SW 1271 (cell line): ENCODE measurements at regions not wholly inside any gene's neighbourhood (a gene's known extent, or its start where the extent isn't known, plus 50 kb on each side); places are given as distances from the start of the nearest gene placed in this dataset.
"Not testable (repeated sequence)": the region's sequence is repeated elsewhere in the genome, so short reads cannot be mapped to it uniquely, and the experiment has no call there.

ENCODE experiments used
- DNase-seq, 2 experiments: peaks; one replicate each; lab custom pipeline; 2025; lab: John Stamatoyannopoulos, UW

GRCh38 chr11:87548797-87549196 lies 511.1 kb downstream of the TMEM135 start:
- DNase-seq: no peak

DNA sequence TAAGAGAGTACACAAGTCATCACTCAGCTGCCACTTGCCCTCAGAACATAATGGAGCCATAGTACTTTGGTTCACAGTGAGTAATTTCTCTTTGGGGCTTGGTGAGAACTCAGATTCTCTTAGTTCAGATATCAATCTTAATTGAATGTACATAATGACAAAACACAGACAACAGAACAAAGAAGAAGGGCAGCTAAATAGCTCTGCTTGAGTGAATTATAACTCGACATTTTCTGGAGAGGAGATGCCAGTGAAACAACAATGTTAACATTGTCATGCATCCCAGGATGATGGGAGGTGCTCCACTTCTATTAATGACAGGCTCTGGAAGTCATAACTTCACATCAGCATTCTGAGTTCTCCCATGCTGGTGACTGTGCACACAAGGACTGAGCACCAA lies 508.1 kb downstream of the TMEM135 start:
- DNase-seq: no peak

DNA sequence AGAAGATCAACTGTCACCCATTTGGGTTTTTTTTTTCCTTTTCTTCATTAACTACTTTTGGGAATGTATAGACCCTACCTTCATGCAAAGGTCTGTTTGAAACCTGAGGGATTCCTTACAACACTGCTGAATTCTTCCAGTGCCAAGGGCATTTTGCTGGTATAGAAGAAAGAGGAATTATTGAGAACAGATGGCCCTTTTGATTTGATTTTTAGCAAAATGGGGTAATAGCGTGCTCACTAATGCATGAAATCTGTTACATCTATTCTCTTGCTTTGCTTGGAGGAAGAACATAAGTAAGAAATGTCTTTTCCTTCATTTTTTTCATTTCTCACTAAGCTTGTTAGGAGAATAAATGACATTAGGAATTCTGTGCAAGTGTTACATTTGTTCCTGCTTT lies 501.9 kb downstream of the TMEM135 start:
- DNase-seq: no peak

DNA sequence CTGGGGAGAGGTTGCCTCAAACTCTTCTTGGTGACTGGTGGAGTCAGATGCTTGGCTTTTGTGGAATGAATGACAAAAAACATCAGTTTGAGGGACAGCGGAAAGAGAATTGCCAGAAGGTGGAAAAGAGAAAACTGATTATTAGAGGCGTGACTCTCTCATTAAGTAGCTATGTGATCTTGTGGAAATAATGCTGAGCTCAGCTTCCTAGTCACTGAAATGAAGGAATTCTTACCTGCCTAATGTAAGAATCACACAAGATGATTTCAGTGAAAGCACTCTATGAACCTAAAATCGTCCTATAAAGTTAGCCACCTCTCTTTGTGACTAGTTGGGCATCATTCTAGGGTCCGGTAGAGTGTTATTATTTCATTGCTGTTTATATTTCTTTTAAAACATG lies 498.8 kb downstream of the TMEM135 start:
- DNase-seq: no peak

DNA sequence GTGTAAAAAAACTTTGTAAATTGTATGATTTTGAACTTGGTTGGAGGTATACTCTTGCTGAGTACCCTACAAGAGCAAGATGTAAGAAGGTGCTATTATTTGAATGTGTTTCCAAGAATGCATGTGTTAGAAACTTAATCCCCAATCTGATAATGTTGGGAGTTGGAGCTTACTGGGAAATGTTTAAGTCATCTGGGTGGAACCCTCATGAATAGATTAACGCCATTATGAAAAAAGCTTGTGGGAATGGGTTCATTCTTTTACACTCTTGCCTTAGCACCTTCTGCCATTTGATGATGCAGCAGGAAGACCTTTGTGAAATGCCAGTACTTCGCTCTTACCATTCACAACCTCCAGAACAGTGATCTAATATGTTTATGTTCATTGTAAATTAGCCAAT lies 498.3 kb downstream of the TMEM135 start:
- no peak for DNase-seq

- no peak for DNase-seq
Measured at GRCh38 chr11:87535513-87535912, 497.8 kb downstream of the TMEM135 start.

GRCh38 chr11:87531835-87532234 lies 494.1 kb downstream of the TMEM135 start:
- not testable (repeated sequence) for DNase-seq

DNA sequence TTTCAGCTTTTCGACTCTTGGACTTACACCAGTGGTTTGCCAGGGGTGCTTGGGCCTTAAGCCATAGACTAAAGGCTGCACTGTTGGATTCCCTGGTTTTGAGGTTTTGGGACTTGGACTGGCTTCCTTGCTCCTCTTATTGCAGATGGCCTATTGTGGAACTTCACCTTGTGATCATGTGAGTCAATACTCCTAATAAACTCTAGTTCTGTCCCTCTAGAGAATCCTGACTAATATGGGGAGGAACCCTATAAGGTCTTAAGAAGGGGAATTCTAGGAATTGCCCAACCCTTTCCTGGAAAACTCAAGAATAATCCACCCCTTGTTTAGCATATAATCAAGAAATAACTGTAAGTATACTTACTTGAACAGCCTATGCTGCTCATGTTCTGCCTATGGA lies 491.8 kb downstream of the TMEM135 start:
- no peak for DNase-seq

- no peak for DNase-seq
Measured at GRCh38 chr11:87528752-87529151, 491.0 kb downstream of the TMEM135 start.

- DNase-seq: no peak
Measured at GRCh38 chr11:87523276-87523675, 485.5 kb downstream of the TMEM135 start.

- DNase-seq: no peak
Measured at GRCh38 chr11:87518266-87518665, 480.5 kb downstream of the TMEM135 start.

DNA sequence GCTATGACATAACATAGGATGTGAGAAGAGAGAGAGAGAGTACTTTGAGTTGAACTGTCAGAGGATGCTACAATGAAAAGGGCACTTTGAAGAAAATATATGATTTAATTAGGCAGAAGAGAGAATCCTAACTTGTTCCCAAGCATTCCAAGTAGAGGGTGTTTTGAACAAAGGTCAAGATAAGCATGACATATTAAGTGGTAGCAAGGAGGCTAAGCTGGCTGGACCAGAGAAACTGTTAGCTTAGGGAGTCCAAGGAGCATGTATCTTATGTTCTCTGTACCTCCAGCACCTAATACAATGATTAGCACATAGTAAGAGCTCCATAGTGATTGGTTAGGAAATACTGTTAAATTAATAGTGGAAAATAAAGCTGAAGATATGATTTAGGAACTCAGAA lies 479.6 kb downstream of the TMEM135 start:
- DNase-seq: no peak

DNA sequence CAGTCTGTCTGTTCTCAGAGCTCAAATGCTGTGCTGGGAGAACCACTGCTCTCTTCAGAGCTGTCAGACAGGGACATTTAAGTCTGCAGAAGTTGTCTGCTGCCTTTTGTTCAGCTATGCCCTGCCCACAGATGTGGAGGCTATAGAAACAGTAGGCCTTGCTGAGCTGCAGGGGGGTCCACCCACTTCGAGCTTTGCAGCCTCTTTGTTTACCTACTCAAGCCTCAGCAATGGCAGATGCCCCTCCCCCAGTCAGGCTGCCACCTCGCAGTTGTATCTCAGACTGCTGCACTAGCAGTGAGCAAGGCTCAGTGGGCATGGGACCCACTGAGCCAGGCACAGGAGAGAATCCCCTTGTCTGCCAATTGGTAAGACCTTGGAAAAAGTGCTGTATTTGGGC lies 470.0 kb downstream of the TMEM135 start:
- not testable (repeated sequence) for DNase-seq

DNA sequence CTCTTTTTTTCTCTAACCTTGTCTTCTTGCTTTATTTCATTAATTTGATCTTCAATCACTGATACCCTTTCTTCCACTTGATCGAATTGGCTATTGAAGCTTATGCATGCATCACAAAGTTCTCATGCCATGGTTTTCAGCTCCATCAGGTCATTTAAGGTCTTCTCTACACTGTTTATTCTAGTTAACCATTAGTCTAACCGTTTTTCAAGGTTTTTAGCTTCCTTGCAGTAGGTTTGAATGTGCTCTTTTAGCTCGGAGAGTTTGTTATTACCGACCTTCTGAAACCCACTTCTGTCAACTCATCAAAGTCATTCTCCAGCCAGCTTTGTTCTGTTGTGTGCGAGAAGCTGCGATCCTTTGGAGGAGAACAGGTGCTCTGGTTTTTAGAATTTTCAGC lies 469.2 kb downstream of the TMEM135 start:
- DNase-seq: not testable (repeated sequence)

DNA sequence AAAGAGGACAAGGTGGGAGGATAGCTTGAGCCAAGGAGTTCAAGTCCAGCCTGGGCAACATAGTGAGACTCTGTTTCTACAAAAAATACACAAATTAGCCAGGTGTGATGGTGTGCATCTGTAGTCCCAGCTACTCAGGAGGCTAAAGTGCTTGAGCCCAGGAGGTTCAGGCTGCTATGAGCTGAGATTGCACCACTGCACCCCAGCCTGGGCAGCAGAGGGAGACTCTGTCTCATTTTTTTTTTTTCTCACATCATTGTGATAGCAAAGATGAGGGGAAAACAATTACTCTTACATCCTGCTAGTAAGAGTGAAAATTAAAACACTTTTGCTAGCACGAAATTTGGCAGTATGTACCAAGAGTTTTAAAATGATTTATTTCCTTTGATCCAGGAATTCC lies 463.7 kb downstream of the TMEM135 start:
- DNase-seq: no peak

DNA sequence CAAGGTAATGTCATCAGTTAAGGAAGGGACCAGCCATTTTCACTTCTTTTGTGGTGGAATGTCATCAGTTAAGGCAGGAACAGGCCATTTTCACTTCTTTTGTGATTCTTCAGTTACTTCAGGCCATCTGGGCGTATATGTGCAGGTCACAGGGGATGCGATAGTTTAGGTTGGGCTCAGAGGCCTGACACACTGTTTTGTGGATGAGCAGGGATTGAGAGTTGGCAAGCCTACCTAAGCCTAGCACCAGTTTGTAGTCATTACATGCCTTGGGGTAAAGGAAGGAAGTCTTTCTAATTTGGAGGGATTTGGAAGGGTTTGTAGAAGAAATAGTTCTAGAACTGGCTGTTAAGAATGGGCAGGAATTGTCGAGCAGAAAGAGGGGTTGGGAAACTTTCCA lies 457.2 kb downstream of the TMEM135 start:
- DNase-seq: not testable (repeated sequence)

- not testable (repeated sequence) for DNase-seq
Measured at GRCh38 chr11:87494026-87494425, 456.3 kb downstream of the TMEM135 start.

DNA sequence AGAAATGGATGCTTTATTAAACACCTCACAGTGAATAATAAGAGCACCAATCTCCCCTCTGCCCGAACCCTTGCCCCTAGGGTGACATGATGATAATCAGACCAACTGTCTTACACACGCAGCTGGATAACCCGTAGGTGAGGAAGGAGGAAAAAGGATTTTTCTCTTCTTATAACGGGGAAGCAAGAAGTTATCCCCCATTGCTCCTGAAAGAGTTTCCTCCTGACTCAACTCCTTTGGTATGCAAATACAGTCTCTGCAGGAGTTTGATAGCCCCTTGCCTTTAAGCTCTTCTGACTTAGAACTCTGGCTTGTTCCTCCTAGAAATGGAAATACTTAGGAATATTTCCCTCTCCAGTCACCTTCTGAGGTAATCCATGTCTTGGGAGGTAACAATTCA lies 455.8 kb downstream of the TMEM135 start:
- DNase-seq: no peak

- no peak for DNase-seq
Measured at GRCh38 chr11:87491381-87491780, 453.6 kb downstream of the TMEM135 start.

DNA sequence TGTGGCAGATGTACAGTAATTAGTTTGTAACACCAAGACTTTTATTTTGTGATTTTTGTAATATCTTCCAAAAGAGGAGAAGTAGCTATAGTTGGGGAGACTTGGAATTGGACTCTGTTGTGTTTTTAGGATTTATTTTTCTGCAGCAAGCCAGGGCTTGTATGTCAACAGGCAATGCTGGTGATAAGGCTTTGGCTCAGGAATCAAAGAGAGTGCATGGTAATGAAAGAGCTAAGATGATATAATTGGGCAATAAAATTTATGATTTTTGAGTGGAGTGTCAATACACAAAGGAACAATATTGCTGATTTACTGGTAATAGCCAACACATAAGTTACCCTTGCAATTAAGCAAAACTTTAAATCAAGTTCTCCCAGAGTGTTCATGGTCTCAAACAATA lies 452.9 kb downstream of the TMEM135 start:
- DNase-seq: no peak

- DNase-seq: no peak
Measured at GRCh38 chr11:87484566-87484965, 446.8 kb downstream of the TMEM135 start.

DNA sequence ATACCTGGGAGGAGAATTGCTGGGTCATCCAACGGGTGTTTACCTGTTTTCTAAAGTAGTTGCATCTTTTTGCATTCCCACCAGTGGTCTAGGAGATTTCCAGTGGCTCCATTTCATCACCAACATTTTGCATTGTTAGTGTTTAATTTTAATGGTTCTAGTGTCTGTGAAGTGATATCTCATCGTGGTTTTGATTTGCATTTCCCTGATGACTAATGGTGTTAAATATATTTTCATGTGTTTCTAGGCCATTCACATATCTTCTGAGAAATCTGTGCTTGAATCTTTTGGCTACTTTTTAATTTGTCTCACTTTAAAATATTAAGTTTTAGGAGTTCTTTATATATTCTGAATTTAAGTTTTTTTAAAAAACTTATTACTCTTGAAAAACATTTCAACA lies 439.6 kb downstream of the TMEM135 start:
- no peak for DNase-seq

DNA sequence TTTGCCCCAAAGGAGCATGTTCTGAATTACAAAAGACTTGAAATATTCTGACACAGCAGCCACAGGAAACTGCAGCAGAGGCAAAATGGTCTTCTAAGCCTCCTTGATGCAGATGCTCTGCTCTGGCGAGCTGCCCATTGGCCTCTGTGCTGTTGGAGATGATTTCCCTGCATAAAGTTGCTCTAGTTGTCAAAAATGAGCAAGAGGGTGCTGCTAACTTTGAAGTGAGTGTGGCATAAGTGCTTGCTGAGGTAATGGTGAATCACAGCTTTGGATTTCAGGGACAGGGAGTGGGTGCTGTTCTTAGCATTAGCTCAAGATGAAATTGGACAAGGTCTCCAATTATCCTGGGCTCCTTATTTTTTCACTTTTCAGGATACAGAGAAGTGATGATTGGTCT lies 435.4 kb downstream of the TMEM135 start:
- DNase-seq: peak; percentile 29 to 58

DNA sequence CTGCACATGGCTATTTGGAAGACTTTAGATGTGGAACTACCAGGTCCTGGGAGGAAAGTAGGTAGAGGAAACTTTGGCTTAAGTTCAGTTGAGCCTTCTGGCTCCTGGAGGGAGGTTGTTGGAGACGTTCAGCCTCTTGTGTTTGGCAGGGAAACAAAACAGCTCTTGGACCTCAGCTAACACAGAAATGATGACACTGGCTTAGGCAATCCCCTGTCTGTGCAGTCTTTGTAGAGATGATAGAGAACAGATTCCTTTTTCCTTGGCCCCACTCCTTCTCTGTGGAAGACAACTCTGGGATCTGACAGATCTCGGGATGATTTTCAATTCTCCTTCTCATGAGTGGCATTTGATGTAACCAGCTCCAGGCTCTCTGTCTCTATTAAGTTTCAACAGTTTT lies 428.5 kb downstream of the TMEM135 start:
- DNase-seq: no peak

DNA sequence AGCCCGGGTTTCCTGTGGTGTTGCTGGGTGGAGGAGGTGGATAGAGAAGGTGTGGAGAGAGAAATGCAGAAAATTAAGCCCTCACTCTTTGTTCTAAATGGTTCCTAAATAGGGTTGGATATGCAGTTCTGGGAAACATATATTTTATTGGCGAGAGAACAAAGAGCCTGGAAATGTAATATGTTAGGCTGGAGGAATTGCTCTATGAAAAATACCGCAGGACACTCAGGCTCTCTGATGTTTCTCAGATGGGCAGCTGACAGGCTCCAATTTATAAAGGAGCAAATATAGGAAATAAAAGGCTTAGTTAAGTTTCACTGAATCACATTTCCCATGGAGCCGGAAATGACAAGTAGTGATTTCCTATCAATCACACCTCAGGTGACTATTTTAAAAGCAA lies 428.0 kb downstream of the TMEM135 start:
- DNase-seq: no peak
